IPS-15b (cell line): ENCODE measurements at regions not wholly inside any gene's neighbourhood (a gene's known extent, or its start where the extent isn't known, plus 50 kb on each side); places are given as distances from the start of the nearest gene placed in this dataset.
"Not testable (repeated sequence)": the region's sequence is repeated elsewhere in the genome, so short reads cannot be mapped to it uniquely, and the experiment has no call there.

ENCODE experiments used
- H3K27me3 ChIP-seq: one replicate; pipeline ENCODE4 v1.6.1; 2013; ENCODE audit warnings: low read length; ENCODE audit not compliant: control insufficient read depth, insufficient read depth
- H3K36me3 ChIP-seq: one replicate; pipeline ENCODE4 v1.6.1; 2013; ENCODE audit warnings: low read length; ENCODE audit not compliant: control insufficient read depth, insufficient read depth
- H3K4me1 ChIP-seq: one replicate; pipeline ENCODE4 v1.6.1; 2013; ENCODE audit warnings: mild to moderate bottlenecking, low read length; ENCODE audit not compliant: control insufficient read depth, insufficient read depth
- H3K4me3 ChIP-seq: one replicate; pipeline ENCODE4 v1.5.1; 2013; ENCODE audit warnings: low read depth, low read length
- H3K9ac ChIP-seq: one replicate; pipeline ENCODE4 v1.6.1; 2013; ENCODE audit warnings: low read depth, mild to moderate bottlenecking, low read length
- H3K9me3 ChIP-seq: one replicate; pipeline ENCODE4 v1.6.1; 2013; ENCODE audit warnings: mild to moderate bottlenecking, low read length; ENCODE audit not compliant: control insufficient read depth, insufficient read depth

GRCh38 chr13:66152596-66152995 is 1077.5 kb downstream of the PCDH9 start:
- Histone ChIP-seq H3K27me3 (no peaks in the 10 kb centered on the region), H3K36me3 (no peaks in the 10 kb centered on the region), H3K4me1 (no peaks in the 10 kb centered on the region), H3K9me3 (no peaks in the 10 kb centered on the region), H3K4me3 (no peak overlapping the region), H3K9ac (no peak overlapping the region)

GRCh38 chr13:66144357-66144756 is 1085.8 kb downstream of the PCDH9 start:
- H3K36me3 ChIP-seq, H3K4me3 ChIP-seq, H3K4me1 ChIP-seq, H3K9ac ChIP-seq, H3K9me3 ChIP-seq, H3K27me3 ChIP-seq: not testable (repeated sequence)

GRCh38 chr13:66139701-66140100 is 1090.4 kb downstream of the PCDH9 start:
- H3K4me1 ChIP-seq, result peaks cover 2% of the 10 kb centered on the region
- no peaks in the 10 kb centered on the region for H3K9me3 ChIP-seq
- no peak overlapping the region for H3K9ac ChIP-seq
- no peak overlapping the region for H3K4me3 ChIP-seq
- H3K27me3 ChIP-seq, result no peaks in the 10 kb centered on the region
- no peaks in the 10 kb centered on the region for H3K36me3 ChIP-seq

DNA sequence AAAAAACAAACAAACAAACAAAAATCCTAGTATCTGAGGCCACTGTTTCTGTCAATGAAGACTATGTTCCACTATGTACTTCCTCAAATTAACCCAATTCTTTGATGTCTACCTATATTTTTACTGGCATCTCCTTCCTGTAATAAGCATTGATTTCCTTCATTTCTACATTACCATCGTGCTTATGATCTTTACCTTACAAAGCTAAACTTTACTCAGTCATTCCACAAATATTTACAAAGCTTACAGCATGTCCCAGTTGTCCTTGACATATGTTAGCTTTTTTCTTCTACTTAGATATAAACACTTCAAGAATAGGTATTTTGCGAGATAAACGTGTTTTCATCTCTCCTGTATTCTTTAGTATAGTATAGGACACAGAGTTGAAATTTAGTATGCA is 1090.9 kb downstream of the PCDH9 start:
- Histone ChIP-seq H3K36me3 (no peaks in the 10 kb centered on the region), H3K9me3 (no peaks in the 10 kb centered on the region), H3K27me3 (no peaks in the 10 kb centered on the region), H3K4me1 (peaks cover 2% of the 10 kb centered on the region), H3K4me3 (no peak overlapping the region), H3K9ac (no peak overlapping the region)

GRCh38 chr13:66138172-66138811 is 1091.8 kb downstream of the PCDH9 start:
- Histone ChIP-seq H3K36me3 (no peaks in the 10 kb centered on the region), H3K9ac (no peak overlapping the region), H3K27me3 (no peaks in the 10 kb centered on the region), H3K9me3 (no peaks in the 10 kb centered on the region), H3K4me1 (peaks cover 2% of the 10 kb centered on the region), H3K4me3 (no peak overlapping the region)

DNA sequence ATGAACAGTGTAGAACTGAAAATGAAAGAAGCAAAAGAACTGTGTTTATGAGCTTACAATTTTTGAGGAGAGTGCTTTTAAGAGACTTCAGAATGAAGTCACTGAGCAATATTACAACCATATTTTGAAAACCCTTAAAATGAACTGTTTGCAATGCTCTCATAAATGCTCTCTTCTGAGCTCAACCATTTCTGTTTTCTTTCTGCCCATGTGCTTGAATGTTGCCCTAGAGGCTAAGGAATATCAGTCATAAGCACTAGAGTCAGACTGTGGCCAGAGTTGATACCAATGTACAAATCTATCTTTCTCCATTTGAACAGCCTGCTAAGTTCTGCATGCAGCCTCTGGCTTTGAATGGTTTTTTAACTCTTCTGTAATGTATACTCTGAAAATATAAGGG is 1092.8 kb downstream of the PCDH9 start:
- Histone ChIP-seq H3K27me3 (no peaks in the 10 kb centered on the region), H3K4me1 (peaks cover 2% of the 10 kb centered on the region), H3K9me3 (no peaks in the 10 kb centered on the region), H3K36me3 (no peaks in the 10 kb centered on the region), H3K9ac (no peak overlapping the region), H3K4me3 (no peak overlapping the region)

DNA sequence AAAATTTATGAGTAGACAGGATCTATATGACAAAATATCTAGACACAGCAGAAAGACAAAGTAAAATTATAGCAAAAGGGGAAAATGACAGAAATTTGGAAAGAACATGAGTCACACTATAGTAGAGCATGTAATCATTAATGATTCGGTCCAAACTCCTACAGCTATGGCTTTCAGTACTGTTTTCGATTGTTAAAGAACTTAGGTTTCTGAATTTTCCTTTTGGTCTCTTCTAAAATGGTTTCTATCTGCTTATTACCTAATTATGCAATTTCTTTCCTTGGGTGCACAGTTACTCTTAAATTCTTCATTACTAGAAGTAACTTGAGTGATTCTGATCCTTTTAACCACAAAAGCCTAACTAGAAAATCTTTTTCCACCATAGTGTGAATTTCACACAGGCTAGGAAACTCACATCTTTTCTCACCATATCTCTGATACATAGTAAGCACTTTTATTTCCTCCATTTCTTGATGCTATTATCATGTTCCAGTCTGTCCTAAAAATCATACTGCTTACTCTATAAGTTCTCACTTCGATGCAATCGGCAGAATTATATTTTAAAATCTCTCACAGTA is 1101.4 kb downstream of the PCDH9 start:
- H3K9me3 ChIP-seq, result no peaks in the 10 kb centered on the region
- H3K36me3 ChIP-seq, result no peaks in the 10 kb centered on the region
- no peaks in the 10 kb centered on the region for H3K27me3 ChIP-seq
- no peaks in the 10 kb centered on the region for H3K4me1 ChIP-seq
- H3K9ac ChIP-seq, result no peak overlapping the region
- no peak overlapping the region for H3K4me3 ChIP-seq

DNA sequence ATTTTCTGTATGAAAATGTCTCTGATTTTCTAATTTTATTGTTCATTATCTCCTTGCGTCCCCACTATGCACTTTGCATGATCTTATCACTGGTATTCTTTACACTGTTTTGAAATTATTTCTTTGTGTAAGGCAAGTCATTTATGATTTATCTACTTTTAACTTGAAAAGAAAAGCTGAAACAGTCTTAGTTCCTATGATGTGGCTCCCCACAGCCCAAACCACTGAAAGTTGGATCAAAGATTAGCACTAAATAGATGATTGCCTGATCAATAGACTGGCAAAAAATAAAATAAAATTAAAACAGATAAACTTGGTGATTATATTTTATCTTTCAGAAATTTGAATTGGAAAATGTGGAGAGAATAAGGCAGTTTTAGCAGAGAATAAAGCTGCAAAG is 1101.9 kb downstream of the PCDH9 start:
- Histone ChIP-seq H3K9me3 (no peaks in the 10 kb centered on the region), H3K4me1 (no peaks in the 10 kb centered on the region), H3K4me3 (no peak overlapping the region), H3K36me3 (no peaks in the 10 kb centered on the region), H3K9ac (no peak overlapping the region), H3K27me3 (no peaks in the 10 kb centered on the region)

DNA sequence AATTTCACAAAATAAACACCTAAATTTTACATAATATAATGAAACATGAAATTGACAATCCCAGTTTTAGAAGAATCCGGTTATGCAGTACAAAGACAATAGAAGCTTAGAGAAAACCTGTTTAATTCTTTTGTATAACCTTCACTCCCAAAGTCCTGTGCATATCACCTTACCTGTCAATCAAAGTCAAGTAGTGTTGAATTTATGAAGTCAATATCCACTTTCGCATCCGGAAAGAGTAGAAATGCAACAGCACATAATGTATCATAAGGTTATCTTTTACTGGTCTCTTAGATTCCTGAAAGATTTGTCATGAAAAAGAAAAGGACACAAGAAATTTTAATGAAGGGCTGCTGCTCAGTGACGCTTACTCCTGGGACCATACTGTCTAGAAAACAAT is 1112.6 kb downstream of the PCDH9 start:
- no peak overlapping the region for H3K4me3 ChIP-seq
- H3K9ac ChIP-seq, result no peak overlapping the region
- H3K36me3 ChIP-seq, result no peaks in the 10 kb centered on the region
- no peaks in the 10 kb centered on the region for H3K9me3 ChIP-seq
- no peaks in the 10 kb centered on the region for H3K4me1 ChIP-seq
- H3K27me3 ChIP-seq, result no peaks in the 10 kb centered on the region

DNA sequence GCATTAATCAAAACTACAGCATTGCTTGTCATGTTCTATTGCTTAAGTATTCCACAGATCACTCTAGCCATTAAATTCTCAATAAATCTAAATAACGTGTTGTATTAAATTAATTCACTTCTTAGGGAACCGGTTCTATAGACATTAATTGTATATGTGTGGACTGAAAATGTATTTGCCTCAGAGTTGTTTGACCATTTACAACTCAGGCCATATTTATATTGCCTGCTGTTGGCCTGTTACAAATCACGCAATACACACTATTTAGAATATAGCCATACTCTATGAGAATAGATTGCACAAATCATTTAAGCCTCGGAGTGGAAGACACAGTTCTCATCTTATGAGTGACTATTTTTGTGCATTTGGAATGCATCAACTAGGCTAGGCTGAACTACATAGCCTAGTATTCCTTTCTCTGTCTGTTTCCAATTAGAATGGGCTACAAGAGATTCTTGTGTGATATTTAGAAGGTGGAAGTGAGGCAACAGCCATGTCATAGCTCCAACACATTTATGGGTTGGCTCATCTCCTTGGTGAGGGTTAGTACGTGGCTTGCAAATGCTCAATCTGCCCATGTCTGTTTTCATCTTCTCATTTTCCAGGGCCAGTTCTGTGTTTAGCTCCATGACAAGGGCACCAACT is 1116.1 kb downstream of the PCDH9 start:
- Histone ChIP-seq H3K9ac (no peak overlapping the region), H3K4me1 (no peaks in the 10 kb centered on the region), H3K9me3 (no peaks in the 10 kb centered on the region), H3K27me3 (no peaks in the 10 kb centered on the region), H3K4me3 (no peak overlapping the region), H3K36me3 (no peaks in the 10 kb centered on the region)

- no peaks in the 10 kb centered on the region for H3K9me3 ChIP-seq
- no peak overlapping the region for H3K9ac ChIP-seq
- no peaks in the 10 kb centered on the region for H3K4me1 ChIP-seq
- H3K36me3 ChIP-seq, result no peaks in the 10 kb centered on the region
- H3K27me3 ChIP-seq, result no peaks in the 10 kb centered on the region
- H3K4me3 ChIP-seq, result no peak overlapping the region
Measured at GRCh38 chr13:66111628-66112027, 1118.5 kb downstream of the PCDH9 start.

- Histone ChIP-seq H3K4me1 (no peaks in the 10 kb centered on the region), H3K4me3 (no peak overlapping the region), H3K9me3 (no peaks in the 10 kb centered on the region), H3K9ac (no peak overlapping the region), H3K27me3 (no peaks in the 10 kb centered on the region), H3K36me3 (no peaks in the 10 kb centered on the region)
Measured at GRCh38 chr13:66106246-66106645, 1123.9 kb downstream of the PCDH9 start.
